Activated effector memory CD4-positive, alpha-beta T cell treated with anti-CD3 and anti-CD28 coated beads, Interleukin-2, amount 50 U/mL, for 16 hours (primary cell): ENCODE measurements at regions not wholly inside any gene's neighbourhood (a gene's known extent, or its start where the extent isn't known, plus 50 kb on each side); places are given as distances from the start of the nearest gene placed in this dataset.
"Not testable (repeated sequence)": the region's sequence is repeated elsewhere in the genome, so short reads cannot be mapped to it uniquely, and the experiment has no call there.

Experiments used
- DNase-seq: peaks from one replicate; pipeline ENCODE4 v3.0.0-alpha.2; 2020

GRCh38 chr7:17095931-17096330 is 202.5 kb upstream of the AHR start:
- DNase-seq, result no peak

- DNase-seq, result no peak
Observed at GRCh38 chr7:17097668-17098297, 200.7 kb upstream of the AHR start.

GRCh38 chr7:17098515-17098914 is 199.9 kb upstream of the AHR start:
- no peak for DNase-seq

GRCh38 chr7:17099083-17099973 is 199.1 kb upstream of the AHR start:
- no peak for DNase-seq

- DNase-seq, result not testable (repeated sequence)
Observed at GRCh38 chr7:17099974-17100509, 198.4 kb upstream of the AHR start.

- DNase-seq, result no peak
Observed at GRCh38 chr7:17101207-17101696, 197.2 kb upstream of the AHR start.

- no peak for DNase-seq
Observed at GRCh38 chr7:17103170-17103569, 195.3 kb upstream of the AHR start.

- DNase-seq, result no peak
Observed at GRCh38 chr7:17103984-17104383, 194.5 kb upstream of the AHR start.

GRCh38 chr7:17104419-17104818 is 194.0 kb upstream of the AHR start:
- DNase-seq, result no peak

GRCh38 chr7:17105701-17106100 is 192.8 kb upstream of the AHR start:
- no peak for DNase-seq

- no peak for DNase-seq
Observed at GRCh38 chr7:17108049-17108584, 190.3 kb upstream of the AHR start.

- DNase-seq, result no peak
Observed at GRCh38 chr7:17109020-17109419, 189.4 kb upstream of the AHR start.

- not testable (repeated sequence) for DNase-seq
Observed at GRCh38 chr7:17113770-17114169, 184.7 kb upstream of the AHR start.

GRCh38 chr7:17118412-17118811 is 180.0 kb upstream of the AHR start:
- DNase-seq, result no peak

GRCh38 chr7:17120756-17121155 is 177.7 kb upstream of the AHR start:
- no peak for DNase-seq

- no peak for DNase-seq
Observed at GRCh38 chr7:17121671-17122070, 176.8 kb upstream of the AHR start.

GRCh38 chr7:17123020-17123419 is 175.4 kb upstream of the AHR start:
- no peak for DNase-seq

- DNase-seq, result no peak
Observed at GRCh38 chr7:17126413-17127268, 171.8 kb upstream of the AHR start.

- no peak for DNase-seq
Observed at GRCh38 chr7:17129218-17129617, 169.2 kb upstream of the AHR start.

- DNase-seq, result no peak
Observed at GRCh38 chr7:17130281-17131059, 168.0 kb upstream of the AHR start.

- no peak for DNase-seq
Observed at GRCh38 chr7:17131060-17131345, 167.4 kb upstream of the AHR start.
